AG04450 (cell line): ENCODE measurements at regions not wholly inside any gene's neighbourhood (a gene's known extent, or its start where the extent isn't known, plus 50 kb on each side); places are given as distances from the start of the nearest gene placed in this dataset.

ENCODE experiments used
- CTCF ChIA-PET: fragments of 300-600, 350-600 bp; formaldehyde crosslinking; extraction: SDS; loops from one replicate; lab custom pipeline; 2022; ENCODE audit warnings: antibody characterized with exemption, inconsistent platforms; lab: Charles Lee
- POLR2A ChIA-PET: fragments of 350-600 bp; formaldehyde crosslinking; extraction: SDS; loops from one replicate; lab custom pipeline; 2021; ENCODE audit warnings: antibody characterized with exemption, inconsistent platforms; lab: Yijun Ruan, JAX
- DNase-seq: peaks from one replicate; pipeline ENCODE4 v3.0.0-alpha.2; 2011; ENCODE audit warnings: low read depth, low spot score
- H3K27ac ChIP-seq: one replicate; pipeline ENCODE4 v1.5.1; 2012; ENCODE audit warnings: low read depth, low read length, control low read depth
- H3K27me3 ChIP-seq: one replicate; pipeline ENCODE4 v1.6.0; 2012; ENCODE audit warnings: low read length; ENCODE audit not compliant: control insufficient read depth, insufficient read depth
- H3K4me3 ChIP-seq: 2 replicates; pipeline ENCODE4 v1.5.1; 2011; ENCODE audit warnings: mild to moderate bottlenecking, low read depth, low read length, control low read depth
- H3K9me3 ChIP-seq: 2 replicates; pipeline ENCODE4 v1.5.1; 2012; ENCODE audit warnings: low read length; ENCODE audit not compliant: control insufficient read depth, insufficient read depth
- CTCF ChIP-seq: IDR thresholded peaks from 2 replicates; pipeline ENCODE4 v1.5.1; 2011; ENCODE audit warnings: low read depth, low read length, control low read depth, inconsistent platforms

GRCh38 chr5:33283243-33283642, 157.5 kb upstream of the TARS1 start:
- no peaks in the 10 kb centered on the region for H3K27me3 ChIP-seq
- H3K9me3 ChIP-seq = no peaks in the 10 kb centered on the region
- no peak overlapping the region for H3K4me3 ChIP-seq
- CTCF ChIA-PET = interaction anchor here (1.6 kb wide), 1 partner anchor 17 kb away, joined by 6 read pairs; no protein-coding TSS in a partner anchor
- DNase-seq = no peak
- POLR2A ChIA-PET = no interaction called here
- H3K27ac ChIP-seq = no peak overlapping the region
- TF ChIP-seq CTCF = no peak

- ChIA-PET CTCF (interaction anchor here (1.0 kb wide), 1 partner anchor 17 kb away, joined by 3 read pairs; no protein-coding TSS in a partner anchor), POLR2A (no interaction called here)
- no peaks in the 10 kb centered on the region for H3K9me3 ChIP-seq
- TF ChIP-seq CTCF = no peak
- H3K27me3 ChIP-seq = no peaks in the 10 kb centered on the region
- H3K4me3 ChIP-seq = no peak overlapping the region
- no peak overlapping the region for H3K27ac ChIP-seq
- DNase-seq = no peak
These were observed 156.1 kb upstream of the TARS1 start for GRCh38 chr5:33284681-33285080.

GRCh38 chr5:33287242-33287641, 153.5 kb upstream of the TARS1 start:
- POLR2A ChIA-PET = no interaction called here
- DNase-seq = no peak
- Histone ChIP-seq H3K27me3 (no peaks in the 10 kb centered on the region), H3K9me3 (no peaks in the 10 kb centered on the region), H3K4me3 (no peak overlapping the region), H3K27ac (no peak overlapping the region)
- no peak for TF ChIP-seq CTCF
- CTCF ChIA-PET = interaction anchor here (0.8 kb wide), 1 partner anchor 13 kb away, joined by 3 read pairs; no protein-coding TSS in a partner anchor

GRCh38 chr5:33291216-33292000, 149.4 kb upstream of the TARS1 start:
- Histone ChIP-seq H3K27me3 (no peaks in the 10 kb centered on the region), H3K27ac (no peak overlapping the region), H3K9me3 (no peaks in the 10 kb centered on the region), H3K4me3 (no peak overlapping the region)
- DNase-seq = no peak
- POLR2A ChIA-PET = no interaction called here
- CTCF ChIA-PET = interaction anchor here (1.8 kb wide), 1 partner anchor 8 kb away, joined by 19 read pairs; no protein-coding TSS in a partner anchor
- TF ChIP-seq CTCF = no peak

- ChIA-PET CTCF (interaction anchor here (1.4 kb wide), 1 partner anchor 585 kb away, joined by 5 read pairs; no protein-coding TSS in a partner anchor), POLR2A (no interaction called here)
- no peak overlapping the region for H3K27ac ChIP-seq
- TF ChIP-seq CTCF = no peak
- H3K27me3 ChIP-seq = no peaks in the 10 kb centered on the region
- H3K4me3 ChIP-seq = no peak overlapping the region
- no peak for DNase-seq
- H3K9me3 ChIP-seq = peaks cover 3% of the 10 kb centered on the region; the same call in 1 of the 2 replicates
These were observed 143.0 kb upstream of the TARS1 start for GRCh38 chr5:33297760-33298216.
